ENCODE measurements at regions not wholly inside any gene's neighbourhood (a gene's known extent, or its start where the extent isn't known, plus 50 kb on each side); places are given as distances from the start of the nearest gene placed in this dataset.

DNA sequence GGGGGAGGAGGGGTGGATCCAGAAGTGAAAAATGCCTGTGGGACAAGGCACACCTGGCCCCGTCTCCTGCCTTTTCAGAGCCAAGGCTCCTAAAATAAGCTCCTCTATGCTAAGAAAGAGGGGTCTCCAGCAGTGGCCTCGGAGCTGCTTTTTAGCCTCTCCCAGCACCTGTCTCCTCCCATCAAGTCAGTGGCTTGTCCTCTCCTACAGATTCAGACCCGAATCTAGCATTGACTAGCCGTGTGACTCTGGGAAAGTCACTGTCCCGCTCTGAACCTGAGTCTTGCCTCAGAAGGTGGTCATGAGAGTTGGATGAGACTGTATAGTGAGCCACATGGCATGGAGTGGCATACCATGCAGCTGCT is 90.8 kb upstream of the THY1 start:
- TF ChIP-seq EZH2phosphoT487 (IDR thresholded peaks at IDR 0.05; ENCODE audit: insufficient read depth, low read depth) (no peak), EZH2 (IDR thresholded peaks at IDR 0.05; ENCODE audit: insufficient read depth, poor library complexity, severe bottlenecking) (no peak)
